ENCODE measurements at regions not wholly inside any gene's neighbourhood (a gene's known extent, or its start where the extent isn't known, plus 50 kb on each side); places are given as distances from the start of the nearest gene placed in this dataset.
"Not testable (repeated sequence)": the region's sequence is repeated elsewhere in the genome, so short reads cannot be mapped to it uniquely, and the experiment has no call there.

- H4K20me1 ChIP-seq (replicated peaks; ENCODE audit: control insufficient read depth, extremely low read depth, insufficient read depth, low read length), result no peaks in the 10 kb centered on the region
- H3K9me3 ChIP-seq (replicated peaks; ENCODE audit: control insufficient read depth, insufficient read depth, low read length), result no peaks in the 10 kb centered on the region
- CTCF ChIA-PET, result interaction anchor here (0.8 kb wide), 1 partner anchor 25 kb away, joined by 3 read pairs; no protein-coding TSS in a partner anchor
- H2AFZ ChIP-seq (ENCODE audit: low read depth, low read length), result no peak overlapping the region
- POLR2A ChIA-PET, result no interaction called here
- no peaks in the 10 kb centered on the region for H3K79me2 ChIP-seq (ENCODE audit: control insufficient read depth, insufficient read depth, low read length)
- BruUV-seq (replicated peaks), result no TSS peak
- intact Hi-C loops (cut with micrococcal nuclease) (no loop called here), dilution Hi-C loops (cut with MboI; ENCODE audit: extremely low pct_ligation_motif_present, low sequenced_read_pairs) (no loop called here)
- H3K27ac ChIP-seq (ENCODE audit: insufficient read depth, low read depth, low read length), result no peak overlapping the region
- no peak overlapping the region for H3K4me3 ChIP-seq (replicated peaks in 1 of 3; ENCODE audit: insufficient read depth in 1 of 3, low read depth in 1 of 3, low read length in 3 of 3)
- H3K9me1 ChIP-seq (replicated peaks; ENCODE audit: control insufficient read depth, extremely low read depth, insufficient read depth, low read length), result no peaks in the 10 kb centered on the region
- no peak overlapping the region for H3K9ac ChIP-seq (replicated peaks; ENCODE audit: extremely low read depth, insufficient read depth, low read length)
- H3K36me3 ChIP-seq (ENCODE audit: control insufficient read depth in 2 of 2, extremely low read depth in 1 of 2, insufficient read depth in 2 of 2, low read length in 2 of 2), result no peaks in the 10 kb centered on the region
- peaks cover 3% of the 10 kb centered on the region for H3K4me1 ChIP-seq (ENCODE audit: control insufficient read depth, extremely low read depth, insufficient read depth, low read length)
- TF ChIP-seq JUN (IDR thresholded peaks at IDR 0.05; ENCODE audit: borderline replicate concordance, insufficient read depth, insufficient read length, low read depth) (no peak), GATA2 (IDR thresholded peaks at IDR 0.05; ENCODE audit: insufficient read depth, insufficient read length, low read depth, low read length) (no peak), EZH2 (IDR thresholded peaks at IDR 0.05; ENCODE audit: borderline replicate concordance, low read depth, low read length, severe bottlenecking) (no peak), CTCF (IDR thresholded peaks at IDR 0.05; ENCODE audit: extremely low read depth in 1 of 2, insufficient read depth in 1 of 2, low read depth in 1 of 2, low read length in 2 of 2) (no peak), MYC (IDR thresholded peaks at IDR 0.05; ENCODE audit: low read depth, low read length) (no peak), POLR2AphosphoS5 (IDR thresholded peaks at IDR 0.05; ENCODE audit: insufficient read depth, low read depth, low read length) (no peak), FOS (IDR thresholded peaks at IDR 0.05; ENCODE audit: borderline replicate concordance, insufficient read depth, low read length) (no peak), POLR2A (IDR thresholded peaks at IDR 0.05; ENCODE audit: low read depth, low read length) (no peak), MAX (IDR thresholded peaks at IDR 0.05; ENCODE audit: insufficient read depth, insufficient read length) (no peak)
- no peaks in the 10 kb centered on the region for H3K27me3 ChIP-seq (ENCODE audit: control insufficient read depth in 2 of 2, insufficient read depth in 2 of 2, low read length in 2 of 2)
- DNase-seq (ENCODE audit: low read depth, low spot score) (no peak), FAIRE-seq (no peak)
- H3K4me2 ChIP-seq (ENCODE audit: insufficient read depth, low read length), result no peak overlapping the region
Measured at GRCh38 chr6:134746140-134746539, 203.8 kb downstream of the ALDH8A1 start.

GRCh38 chr6:134745192-134745591 is 204.7 kb downstream of the ALDH8A1 start:
- intact Hi-C loops (cut with micrococcal nuclease), result not testable (repeated sequence)

More at GRCh38 chr6:134745192-134745591, 204.7 kb downstream of the ALDH8A1 start:
- H3K4me3 ChIP-seq (replicated peaks in 1 of 3; ENCODE audit: insufficient read depth in 1 of 3, low read depth in 1 of 3, low read length in 3 of 3); dilution Hi-C loops (cut with MboI; ENCODE audit: extremely low pct_ligation_motif_present, low sequenced_read_pairs); DNase-seq (ENCODE audit: low read depth, low spot score); H4K20me1 ChIP-seq (replicated peaks; ENCODE audit: control insufficient read depth, extremely low read depth, insufficient read depth, low read length); H3K27me3 ChIP-seq (ENCODE audit: control insufficient read depth in 2 of 2, insufficient read depth in 2 of 2, low read length in 2 of 2); H2AFZ ChIP-seq (ENCODE audit: low read depth, low read length); FAIRE-seq; H3K79me2 ChIP-seq (ENCODE audit: control insufficient read depth, insufficient read depth, low read length); H3K36me3 ChIP-seq (ENCODE audit: control insufficient read depth in 2 of 2, extremely low read depth in 1 of 2, insufficient read depth in 2 of 2, low read length in 2 of 2); H3K27ac ChIP-seq (ENCODE audit: insufficient read depth, low read depth, low read length); BruUV-seq (replicated peaks); H3K9me1 ChIP-seq (replicated peaks; ENCODE audit: control insufficient read depth, extremely low read depth, insufficient read depth, low read length); H3K9me3 ChIP-seq (replicated peaks; ENCODE audit: control insufficient read depth, insufficient read depth, low read length); H3K4me2 ChIP-seq (ENCODE audit: insufficient read depth, low read length); POLR2A ChIA-PET; CTCF ChIA-PET; H3K9ac ChIP-seq (replicated peaks; ENCODE audit: extremely low read depth, insufficient read depth, low read length): not testable (repeated sequence)
- peaks cover 12% of the 10 kb centered on the region for H3K4me1 ChIP-seq (ENCODE audit: control insufficient read depth, extremely low read depth, insufficient read depth, low read length)

Data from endothelial cell of umbilical vein (primary cell).